ENCODE measurements at regions not wholly inside any gene's neighbourhood (a gene's known extent, or its start where the extent isn't known, plus 50 kb on each side); places are given as distances from the start of the nearest gene placed in this dataset.

DNA sequence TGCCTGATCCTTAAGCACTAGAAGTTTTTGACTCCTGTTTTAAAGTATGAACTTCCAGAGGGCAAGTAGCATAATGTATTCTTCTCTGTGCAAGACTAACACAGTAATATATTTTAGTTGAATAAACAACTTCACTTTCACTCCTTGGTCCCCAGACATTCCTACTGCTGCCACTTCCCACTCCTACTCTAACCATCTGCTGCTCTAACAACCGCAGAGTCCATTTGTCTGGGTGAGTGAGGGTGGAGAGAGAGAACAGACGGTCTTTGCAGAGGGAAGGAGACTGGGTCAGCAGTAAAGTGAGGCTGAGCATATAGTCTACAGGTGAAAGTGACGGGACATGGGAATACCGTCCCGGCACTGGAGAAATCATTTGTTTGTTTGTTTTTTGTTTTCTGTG is 301.0 kb upstream of the SLCO3A1 start:
- TF ChIP-seq, protein P1, sequence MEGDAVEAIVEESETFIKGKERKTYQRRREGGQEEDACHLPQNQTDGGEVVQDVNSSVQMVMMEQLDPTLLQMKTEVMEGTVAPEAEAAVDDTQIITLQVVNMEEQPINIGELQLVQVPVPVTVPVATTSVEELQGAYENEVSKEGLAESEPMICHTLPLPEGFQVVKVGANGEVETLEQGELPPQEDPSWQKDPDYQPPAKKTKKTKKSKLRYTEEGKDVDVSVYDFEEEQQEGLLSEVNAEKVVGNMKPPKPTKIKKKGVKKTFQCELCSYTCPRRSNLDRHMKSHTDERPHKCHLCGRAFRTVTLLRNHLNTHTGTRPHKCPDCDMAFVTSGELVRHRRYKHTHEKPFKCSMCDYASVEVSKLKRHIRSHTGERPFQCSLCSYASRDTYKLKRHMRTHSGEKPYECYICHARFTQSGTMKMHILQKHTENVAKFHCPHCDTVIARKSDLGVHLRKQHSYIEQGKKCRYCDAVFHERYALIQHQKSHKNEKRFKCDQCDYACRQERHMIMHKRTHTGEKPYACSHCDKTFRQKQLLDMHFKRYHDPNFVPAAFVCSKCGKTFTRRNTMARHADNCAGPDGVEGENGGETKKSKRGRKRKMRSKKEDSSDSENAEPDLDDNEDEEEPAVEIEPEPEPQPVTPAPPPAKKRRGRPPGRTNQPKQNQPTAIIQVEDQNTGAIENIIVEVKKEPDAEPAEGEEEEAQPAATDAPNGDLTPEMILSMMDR (IDR thresholded peaks at IDR 0.05; ENCODE audit: low read depth, low read length): no peak
- no peak overlapping the region for H3K4me3 ChIP-seq (replicated peaks in 1 of 2; ENCODE audit: low read depth in 2 of 2, low read length in 2 of 2)
- DNase-seq (ENCODE audit: low read depth in 2 of 2): no peak

DNA sequence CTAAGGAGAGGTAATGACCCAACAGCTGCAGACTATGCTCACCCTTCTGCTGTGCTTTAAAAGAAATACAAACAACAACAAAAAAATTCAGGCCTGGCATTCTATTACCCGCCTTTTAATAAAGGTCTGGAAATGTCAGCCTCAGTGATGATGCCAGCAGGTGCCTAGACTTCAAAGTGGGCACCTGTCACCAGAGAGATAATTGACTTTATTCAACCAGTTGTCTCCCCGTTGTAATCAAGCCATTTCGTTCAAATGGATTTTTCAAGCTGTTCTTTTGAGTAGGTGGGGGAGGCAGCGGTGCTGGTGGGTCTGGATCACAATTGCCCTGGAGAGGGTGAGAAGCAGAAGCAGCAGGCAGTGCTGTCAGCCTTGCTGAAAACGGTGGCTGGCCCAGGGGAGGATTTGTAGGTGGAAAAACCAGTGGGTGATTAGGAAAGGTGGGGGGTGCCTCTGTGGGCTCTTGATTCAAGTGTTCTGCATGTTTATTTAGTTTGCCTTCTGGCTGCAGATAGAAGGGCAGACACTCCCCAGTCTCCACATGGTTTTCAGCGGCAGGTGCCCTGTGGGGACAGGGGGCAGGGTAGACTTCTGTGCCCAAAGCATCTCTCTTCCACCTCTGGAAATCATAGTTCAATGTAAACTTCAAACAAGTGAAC is 300.2 kb upstream of the SLCO3A1 start:
- TF ChIP-seq, protein P1 (IDR thresholded peaks at IDR 0.05; ENCODE audit: low read depth, low read length): no peak
- H3K4me3 ChIP-seq (replicated peaks in 1 of 2; ENCODE audit: low read depth in 2 of 2, low read length in 2 of 2): no peak overlapping the region

GRCh38 chr15:91555312-91555711 is 298.2 kb upstream of the SLCO3A1 start:
- no peak overlapping the region for H3K4me3 ChIP-seq (replicated peaks in 1 of 2; ENCODE audit: low read depth in 2 of 2, low read length in 2 of 2)
- TF ChIP-seq, protein P1 (IDR thresholded peaks at IDR 0.05; ENCODE audit: low read depth, low read length): no peak
- peak in 1 of 2 donors; percentile 17 for DNase-seq (ENCODE audit: low read depth in 2 of 2)

More for the DNA sequence above, 300.2 kb upstream of the SLCO3A1 start:
- no peak for DNase-seq (ENCODE audit: low read depth in 2 of 2)

DNA sequence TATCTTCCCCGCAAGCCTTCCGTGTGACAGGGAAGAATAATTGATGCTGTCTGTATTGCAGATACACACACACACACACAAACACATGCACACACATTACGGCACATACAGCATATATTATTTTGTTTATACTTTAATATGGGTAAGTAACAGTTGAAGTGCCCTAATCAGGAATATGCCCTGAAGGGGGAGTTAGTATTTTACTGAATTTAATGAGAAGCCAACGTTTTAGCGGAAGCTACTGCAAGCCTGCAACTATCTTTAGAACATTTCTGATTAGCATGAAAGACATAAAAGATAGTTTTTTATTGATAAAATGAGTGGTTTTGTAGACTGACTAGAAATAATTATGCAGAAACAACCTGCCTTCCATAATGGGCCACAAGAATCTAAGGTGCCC is 296.6 kb upstream of the SLCO3A1 start:
- TF ChIP-seq, protein P1 (IDR thresholded peaks at IDR 0.05; ENCODE audit: low read depth, low read length): no peak
- no peak overlapping the region for H3K4me3 ChIP-seq (replicated peaks in 1 of 2; ENCODE audit: low read depth in 2 of 2, low read length in 2 of 2)
- DNase-seq (ENCODE audit: low read depth in 2 of 2): no peak

DNA sequence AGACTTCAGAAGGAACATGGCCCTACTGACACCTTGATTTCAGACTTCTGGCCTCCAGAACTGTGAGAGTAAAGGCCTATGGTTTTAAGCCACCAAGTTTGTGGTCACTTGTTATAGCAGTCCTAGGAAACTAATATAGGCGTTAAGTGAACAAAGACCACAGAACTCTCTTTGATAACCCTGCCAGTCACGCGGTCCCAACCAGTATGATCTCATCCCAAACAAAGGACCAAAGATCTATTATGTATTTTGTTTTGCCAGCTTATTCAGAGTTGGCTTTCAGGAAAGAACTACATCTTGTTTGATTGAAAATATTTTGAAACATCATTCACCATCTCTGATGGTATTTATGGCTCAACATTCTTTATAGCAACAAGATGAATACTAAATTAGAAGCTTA is 294.4 kb upstream of the SLCO3A1 start:
- no peak for DNase-seq (ENCODE audit: low read depth in 2 of 2)
- TF ChIP-seq, protein P1 (IDR thresholded peaks at IDR 0.05; ENCODE audit: low read depth, low read length): no peak
- no peak overlapping the region for H3K4me3 ChIP-seq (replicated peaks in 1 of 2; ENCODE audit: low read depth in 2 of 2, low read length in 2 of 2)

GRCh38 chr15:91561371-91562100 is 292.0 kb upstream of the SLCO3A1 start:
- TF ChIP-seq, protein P1 (IDR thresholded peaks at IDR 0.05; ENCODE audit: low read depth, low read length): no peak
- DNase-seq (ENCODE audit: low read depth in 2 of 2): peak; percentile 83 to 99
- H3K4me3 ChIP-seq (replicated peaks in 1 of 2; ENCODE audit: low read depth in 2 of 2, low read length in 2 of 2): no peak overlapping the region
